ENCODE measurements at regions not wholly inside any gene's neighbourhood (a gene's known extent, or its start where the extent isn't known, plus 50 kb on each side); places are given as distances from the start of the nearest gene placed in this dataset.
A peak's percentile ranks its signal among the peaks of the same experiment; 100 is the strongest.

DNA sequence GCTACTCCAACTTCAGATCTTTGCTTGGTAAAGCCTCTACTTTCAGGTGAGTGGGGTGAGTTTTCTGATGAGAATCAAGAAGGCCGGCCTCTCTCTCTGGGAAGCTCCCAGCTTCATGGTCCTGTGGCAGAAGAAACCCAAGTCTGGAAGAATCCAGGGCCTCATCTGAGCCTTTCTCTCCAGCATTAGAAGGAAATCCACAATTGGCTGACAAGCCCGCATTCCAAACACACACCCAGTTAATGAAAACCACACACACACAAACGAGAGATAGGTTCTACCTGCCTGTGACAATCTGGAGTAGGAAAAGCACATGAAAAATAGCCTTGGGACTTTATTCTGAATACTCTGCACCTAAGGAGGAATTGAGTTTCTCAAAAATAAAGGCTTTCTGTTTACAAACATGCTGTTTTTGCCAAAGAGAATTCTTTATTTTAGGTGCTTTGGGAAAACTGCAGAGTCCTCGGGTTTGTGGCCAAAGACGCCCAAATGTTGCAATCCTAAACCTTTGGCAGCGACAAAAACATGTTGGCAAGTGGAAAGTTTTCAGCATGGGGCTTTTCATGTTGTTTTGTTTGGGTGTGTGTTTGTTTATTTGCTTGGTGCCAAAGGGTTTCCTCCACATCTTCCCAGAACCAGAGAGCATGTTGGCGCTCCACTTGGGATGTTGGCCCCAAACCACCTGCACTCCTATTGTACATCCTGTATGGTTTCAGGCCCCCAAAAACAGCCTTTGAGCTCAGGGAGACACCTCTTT lies 216.2 kb downstream of the SETD4 start:
- DNase-seq (ENCODE audit: low spot score): no peak

DNA sequence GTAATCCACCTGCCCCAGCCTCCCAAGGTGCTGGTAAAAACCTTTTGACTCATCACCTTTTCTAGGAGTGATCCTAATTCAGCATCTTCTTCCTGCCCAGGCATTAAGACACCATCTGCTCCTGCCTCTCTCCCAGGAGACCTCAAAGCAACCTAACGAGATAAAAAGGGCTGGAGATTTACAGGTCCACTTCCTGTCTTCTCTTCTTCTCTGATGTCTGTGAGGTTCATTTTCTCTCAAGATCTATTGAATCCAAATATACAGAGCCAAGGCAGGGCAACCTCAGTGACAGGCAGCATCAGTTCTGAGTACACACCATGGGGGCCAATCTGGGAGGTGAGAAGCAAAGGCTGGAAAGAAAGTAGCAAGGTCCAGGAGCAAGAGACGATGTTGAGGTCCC lies 219.4 kb downstream of the SETD4 start:
- DNase-seq (ENCODE audit: low spot score): no peak

DNA sequence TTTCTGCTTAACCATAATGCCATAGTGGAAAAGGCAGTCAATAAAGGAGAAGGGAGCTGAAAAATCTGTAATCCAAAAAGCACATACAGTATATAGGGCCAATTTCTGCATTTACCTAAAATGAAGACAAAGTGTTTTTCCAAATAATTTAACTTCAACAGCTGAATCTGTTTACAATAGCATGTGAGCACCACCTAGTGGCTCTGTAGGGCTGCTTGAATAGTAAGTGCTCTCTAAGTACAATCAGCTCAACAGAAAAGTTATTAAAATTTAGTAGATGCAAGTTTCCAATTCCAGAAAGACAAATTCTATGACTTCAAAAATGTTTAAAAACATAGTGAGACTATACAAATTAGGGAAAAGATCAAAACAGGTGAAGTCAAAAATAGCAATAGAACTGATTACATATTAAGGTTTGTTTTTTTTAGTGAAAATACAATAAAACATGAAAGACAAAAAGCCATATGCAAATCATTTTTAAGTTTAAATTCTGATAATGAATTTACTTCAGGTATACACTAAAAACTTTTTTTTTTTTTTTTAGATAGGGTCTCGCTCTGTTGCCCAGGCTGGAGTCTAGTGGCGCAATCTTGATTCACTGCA lies 220.0 kb downstream of the SETD4 start:
- peak; percentile 11 for DNase-seq (ENCODE audit: low spot score)

DNA sequence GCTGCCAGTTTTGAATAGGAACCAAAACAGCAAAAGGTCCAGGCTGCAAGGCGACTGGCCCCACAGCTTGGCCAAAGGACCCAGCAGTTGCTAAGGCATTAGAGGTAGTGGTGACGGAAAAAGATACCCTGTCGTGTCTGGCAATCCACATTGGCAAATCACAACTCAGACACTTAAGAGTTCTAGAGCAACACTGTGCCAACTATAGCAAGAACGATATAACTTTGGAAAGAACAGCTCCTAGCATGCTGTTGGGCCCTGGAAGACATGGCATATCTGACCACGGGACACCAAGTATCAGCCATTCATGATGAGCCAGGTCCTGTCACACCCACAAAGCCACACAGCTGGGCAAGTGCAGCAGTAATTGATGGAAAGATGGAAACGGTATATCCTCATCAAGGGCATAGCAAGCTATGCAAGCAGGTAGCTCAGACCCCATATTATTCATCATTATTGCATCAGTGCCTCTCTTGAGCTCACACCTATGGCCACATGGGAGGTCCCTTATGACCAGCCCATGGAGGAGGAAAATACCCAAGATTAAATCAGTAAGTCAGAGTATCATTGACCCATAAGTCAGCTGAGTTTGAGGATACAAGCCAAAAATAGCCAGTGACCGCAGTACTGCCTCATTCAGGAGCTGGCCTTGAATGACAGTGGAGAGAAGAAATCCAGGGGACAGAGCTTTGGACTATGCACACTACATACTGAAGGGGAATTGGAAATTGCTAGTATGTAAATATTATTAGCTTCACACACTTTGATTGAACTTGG lies 221.2 kb downstream of the SETD4 start:
- DNase-seq (ENCODE audit: low spot score): no peak

DNA sequence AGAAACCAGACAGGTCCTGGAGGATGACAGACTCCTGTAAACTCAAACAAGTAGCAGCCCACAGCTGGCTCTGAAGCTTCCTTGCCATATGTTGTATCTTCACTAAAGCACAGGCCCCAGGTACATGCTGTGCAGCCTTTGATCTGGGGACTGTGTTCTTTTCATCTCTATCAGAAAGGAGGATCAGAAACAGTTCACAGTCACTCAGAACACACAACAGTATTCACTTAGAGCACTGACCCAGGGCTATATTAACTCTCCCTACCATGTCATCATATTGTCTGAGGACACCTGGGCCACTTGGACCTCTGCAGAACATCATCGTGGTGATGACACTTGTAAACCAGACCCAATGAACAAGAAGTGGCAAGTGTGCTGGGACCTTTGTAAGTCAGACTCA lies 222.0 kb downstream of the SETD4 start:
- DNase-seq (ENCODE audit: low spot score): no peak

DNA sequence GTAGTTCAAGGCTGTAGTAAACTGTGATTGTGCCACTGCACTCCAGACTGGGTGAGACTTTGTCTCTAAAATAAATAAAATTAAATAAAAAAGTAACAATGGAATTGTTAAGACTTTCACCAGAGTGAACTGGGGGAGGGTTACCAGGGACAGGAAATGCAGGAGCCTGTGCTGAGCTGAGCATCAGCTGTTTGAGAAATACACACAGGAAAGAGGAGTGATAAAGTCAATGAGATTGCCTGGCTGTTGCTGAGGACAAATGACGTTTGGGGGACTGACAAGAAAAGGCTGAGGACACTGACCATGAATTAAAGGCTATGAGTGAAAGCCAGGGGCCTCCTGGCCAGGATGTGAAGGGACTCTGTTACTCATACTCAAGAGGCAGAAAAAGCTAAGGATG lies 226.3 kb downstream of the SETD4 start:
- DNase-seq (ENCODE audit: low spot score): no peak

DNA sequence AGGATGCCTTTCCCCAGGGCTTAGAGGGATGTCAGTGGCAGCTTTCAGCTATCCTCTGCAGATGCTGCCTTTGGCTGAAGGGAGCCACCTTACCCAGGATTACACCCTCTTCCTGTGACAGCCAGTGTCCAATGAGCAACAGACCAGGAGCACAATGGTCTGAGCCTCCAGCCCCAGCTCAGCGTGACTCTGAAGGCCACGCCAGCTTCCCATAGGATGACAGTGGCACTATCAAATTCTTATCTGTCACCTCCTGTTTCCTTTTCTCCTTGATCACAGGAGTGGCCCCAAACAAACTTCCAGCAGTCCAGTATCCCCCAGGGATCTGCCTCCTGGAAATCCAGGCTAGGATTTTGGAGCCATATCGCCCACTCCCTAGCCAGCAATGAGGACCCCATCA lies 226.9 kb downstream of the SETD4 start:
- DNase-seq (ENCODE audit: low spot score): no peak

DNA sequence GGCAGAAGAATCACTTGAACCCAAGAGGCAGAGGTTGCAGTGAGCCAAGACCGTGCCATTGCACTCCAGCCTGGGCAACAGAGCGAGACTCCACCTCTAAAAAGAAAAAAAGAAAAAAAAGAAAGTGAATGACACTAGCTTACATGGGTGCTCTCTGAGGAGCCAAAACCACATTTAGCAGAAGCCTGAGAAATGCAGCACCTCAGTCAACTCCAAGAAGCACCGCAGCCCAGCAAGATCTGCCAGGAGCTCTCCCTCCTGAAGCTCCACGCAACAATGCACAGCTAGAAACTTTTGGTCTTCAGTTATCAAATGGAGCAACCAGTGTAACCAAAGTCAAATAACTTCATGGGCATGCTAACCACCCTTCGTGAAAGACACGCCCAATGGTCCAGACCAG lies 229.1 kb downstream of the SETD4 start:
- no peak for DNase-seq (ENCODE audit: low spot score)

DNA sequence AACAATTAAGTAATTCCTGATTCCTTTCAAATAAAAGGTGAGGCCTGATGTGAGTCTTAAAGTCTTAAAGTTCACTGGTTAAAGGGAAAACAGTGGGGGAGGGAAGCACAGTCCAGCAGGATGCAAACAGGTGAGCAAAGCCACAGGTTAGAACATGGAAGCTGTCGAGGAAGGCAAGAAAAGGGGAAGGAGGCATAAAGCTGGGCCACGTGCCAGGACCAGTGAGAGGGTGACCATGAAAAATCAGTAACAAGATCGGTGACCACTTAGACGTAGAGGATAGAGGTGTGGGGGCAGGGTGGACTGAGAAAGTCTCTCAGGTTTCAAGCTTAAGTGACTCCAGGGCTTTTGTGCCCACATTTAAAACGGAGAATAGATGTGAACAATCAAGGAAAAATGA lies 231.3 kb downstream of the SETD4 start:
- DNase-seq (ENCODE audit: low spot score): no peak

DNA sequence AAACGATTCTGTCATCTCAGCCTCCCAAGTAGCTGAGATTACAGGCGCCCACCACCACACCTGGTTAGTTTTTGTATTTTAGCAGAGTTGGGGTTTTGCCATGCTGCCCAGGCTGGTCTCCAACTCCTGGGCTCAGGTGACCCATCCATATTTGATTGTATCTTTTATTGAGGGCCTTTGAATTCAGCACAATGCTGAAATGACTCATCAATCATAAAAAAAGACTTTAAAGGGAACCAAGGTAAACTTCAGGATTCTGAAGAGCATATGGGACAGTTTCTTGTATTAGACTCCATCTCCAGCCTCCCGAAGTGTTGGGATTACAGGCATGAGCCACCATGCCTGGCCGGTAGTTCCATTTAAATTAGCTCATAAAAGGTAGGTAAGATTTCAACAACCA lies 232.2 kb downstream of the SETD4 start:
- no peak for DNase-seq (ENCODE audit: low spot score)

DNA sequence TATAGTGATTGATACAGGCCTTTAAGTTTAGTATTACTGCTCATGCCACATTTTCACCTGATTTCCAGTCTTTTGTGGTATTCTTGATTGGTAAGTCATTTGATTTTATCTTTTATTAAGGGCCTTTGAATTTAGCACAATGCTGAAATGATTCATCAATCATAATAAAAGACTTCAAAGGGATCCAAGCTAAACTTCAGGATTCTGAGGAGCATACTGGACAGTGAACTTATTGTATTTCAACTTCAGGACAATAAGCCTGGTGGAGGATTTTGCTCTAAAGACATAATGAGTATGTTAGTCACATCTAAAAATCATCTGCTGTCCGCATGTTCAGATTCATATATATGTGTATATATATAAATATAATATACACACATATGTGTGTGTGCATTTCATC lies 233.3 kb downstream of the SETD4 start:
- no peak for DNase-seq (ENCODE audit: low spot score)

DNA sequence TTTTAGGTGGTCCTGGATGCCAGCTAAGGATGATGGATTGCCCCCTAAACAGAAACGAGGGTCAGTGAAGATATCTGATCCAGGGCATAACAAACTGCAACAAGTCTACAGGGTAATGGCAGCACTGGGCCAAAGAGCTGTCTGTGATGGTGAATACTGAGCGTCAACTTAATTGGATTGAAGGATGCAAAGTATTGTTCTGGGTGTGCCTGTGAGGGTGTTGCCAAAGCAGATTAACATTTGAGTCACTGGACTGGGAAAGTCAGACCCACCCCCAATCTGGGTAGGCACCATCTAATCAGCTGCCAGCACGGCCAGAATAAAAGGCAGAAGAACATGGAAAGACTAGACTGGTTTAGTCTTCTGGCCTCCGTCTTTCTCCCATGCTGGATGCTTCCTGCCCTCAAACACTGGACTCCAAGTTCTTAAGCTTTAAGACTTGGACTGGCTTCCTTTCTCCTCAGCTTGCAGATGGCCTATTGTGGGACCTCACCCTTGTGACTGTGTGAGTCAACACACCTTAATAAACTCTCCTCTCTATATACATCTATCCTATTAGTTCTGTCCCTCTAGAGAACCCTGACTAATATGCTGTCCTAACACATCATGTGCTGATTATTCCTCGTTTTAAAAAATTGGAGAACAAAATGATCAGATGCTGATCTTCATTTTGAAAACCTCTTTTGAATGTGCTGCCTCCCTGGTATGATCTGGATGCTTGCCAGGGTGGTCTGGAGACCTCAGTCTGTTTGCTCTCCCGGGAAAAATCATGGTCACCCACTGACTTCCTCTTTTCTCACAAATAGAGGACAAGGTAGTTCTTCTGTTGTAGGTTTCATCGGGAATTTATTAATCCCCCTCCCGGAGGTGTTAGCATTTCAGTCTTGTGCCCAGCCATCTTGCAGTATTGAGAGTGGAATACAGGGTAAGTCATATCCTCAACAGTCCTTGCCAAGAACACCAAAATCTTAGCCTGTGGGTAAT lies 234.7 kb downstream of the SETD4 start:
- no peak for DNase-seq (ENCODE audit: low spot score)

DNA sequence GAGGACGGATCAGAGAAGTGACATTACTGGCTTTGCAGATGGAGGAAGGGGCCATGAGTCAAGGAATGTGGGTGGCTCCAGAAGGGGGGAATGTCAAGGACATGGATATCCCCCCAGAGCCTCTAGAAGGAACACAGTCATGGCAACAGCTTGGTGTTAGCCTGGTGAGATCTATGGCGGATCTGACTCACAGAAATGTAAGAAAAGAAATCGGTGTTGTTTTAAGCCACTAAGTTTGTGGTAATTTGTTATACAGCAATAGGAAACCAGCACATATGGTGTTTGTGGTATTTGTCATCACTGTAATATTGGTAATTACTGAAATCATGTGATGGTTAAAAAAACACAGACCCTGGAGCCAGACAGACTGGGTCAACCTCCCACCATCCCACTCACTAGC lies 236.2 kb downstream of the SETD4 start:
- no peak for DNase-seq (ENCODE audit: low spot score)

DNA sequence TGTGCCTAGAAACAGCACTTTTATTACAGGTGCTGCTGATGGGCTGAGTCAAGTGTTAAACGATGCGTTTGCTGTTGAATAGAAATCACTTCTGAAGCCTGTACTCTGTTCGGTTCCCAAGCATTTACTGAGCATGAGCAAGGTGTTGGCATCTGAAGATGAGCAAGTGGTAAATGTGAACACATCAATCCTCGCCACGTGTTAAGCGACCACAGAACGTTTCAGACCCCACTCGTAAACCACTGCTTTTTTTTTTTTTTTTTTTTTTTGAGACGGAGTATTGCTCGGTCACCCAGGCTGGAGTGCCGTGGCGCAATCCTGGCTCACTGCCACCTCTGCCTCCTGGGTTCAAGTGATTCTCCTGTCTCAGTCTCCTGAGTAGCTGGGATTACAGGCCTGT lies 241.2 kb downstream of the SETD4 start:
- DNase-seq (ENCODE audit: low spot score): no peak

DNA sequence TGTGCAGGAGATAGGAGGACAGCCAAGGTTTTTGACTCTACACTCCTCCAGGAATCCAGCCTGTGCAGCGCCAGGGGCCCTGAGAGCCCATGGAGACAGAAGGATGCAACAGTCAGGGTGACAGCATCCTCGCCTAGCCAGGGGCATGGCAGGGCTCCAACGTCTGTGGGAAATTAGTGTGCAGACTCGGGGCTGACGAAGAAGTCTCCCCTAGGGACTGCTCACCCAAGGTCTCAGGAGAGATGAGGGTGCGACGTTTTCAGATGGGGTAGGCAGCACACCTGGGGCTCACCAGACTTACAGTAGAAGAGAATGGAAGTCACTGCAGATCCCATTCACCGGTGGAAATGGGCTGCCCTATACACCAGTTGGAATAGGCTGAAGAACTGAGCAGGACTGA lies 241.7 kb downstream of the SETD4 start:
- DNase-seq (ENCODE audit: low spot score): no peak

DNA sequence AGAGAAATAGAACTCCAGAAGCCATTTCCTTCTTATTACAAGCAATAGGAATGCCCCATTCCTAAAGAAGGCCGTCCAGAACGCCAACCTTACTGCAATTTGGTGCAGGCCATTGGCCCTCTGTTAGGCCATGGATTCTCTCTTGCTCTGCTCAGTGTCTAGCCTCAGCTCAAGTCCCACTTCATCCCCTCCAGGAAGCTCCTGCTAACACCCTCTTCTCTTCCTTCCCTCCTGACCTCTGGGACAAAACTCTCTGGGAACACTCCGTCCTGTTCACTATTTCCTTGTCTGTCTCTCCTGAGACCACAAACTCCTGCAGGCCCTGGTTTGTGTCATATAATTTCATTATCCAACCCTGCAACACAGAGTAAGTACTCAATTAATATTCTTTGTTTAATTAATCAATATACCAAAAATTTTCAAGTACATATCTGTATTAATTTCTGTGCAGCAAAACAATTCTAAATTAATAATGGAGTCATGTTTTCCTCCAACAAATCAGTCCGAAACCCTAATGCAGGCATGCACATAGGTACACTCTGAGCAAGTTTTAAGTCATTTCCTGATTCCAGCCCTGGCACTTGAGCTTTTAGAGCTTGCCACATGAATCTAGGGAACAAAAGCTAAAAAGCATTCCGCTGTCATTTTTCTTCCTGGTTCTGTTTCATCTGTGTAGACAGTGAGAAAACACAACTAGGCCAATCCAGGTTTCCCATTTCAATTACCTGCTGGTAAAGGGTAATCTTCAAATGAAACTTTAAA lies 245.3 kb downstream of the SETD4 start:
- DNase-seq (ENCODE audit: low spot score): no peak

DNA sequence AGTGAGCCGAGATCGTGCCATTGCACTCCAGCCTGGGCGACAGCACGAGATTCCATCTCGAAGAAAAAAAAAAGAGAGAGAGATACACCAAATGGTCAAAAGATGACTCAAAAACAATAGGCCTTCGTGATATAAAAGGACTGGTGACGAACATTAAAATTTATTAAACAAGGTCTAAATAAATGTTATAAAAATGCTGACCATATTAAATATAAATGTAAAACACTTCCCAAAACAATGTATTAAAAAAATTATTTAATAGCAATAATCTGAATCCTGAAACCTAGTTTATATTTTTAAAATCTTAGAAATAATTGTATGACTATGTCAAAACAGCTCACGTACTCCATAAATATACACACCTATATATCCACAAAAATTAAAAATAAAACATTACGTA lies 247.6 kb downstream of the SETD4 start:
- DNase-seq (ENCODE audit: low spot score): no peak

DNA sequence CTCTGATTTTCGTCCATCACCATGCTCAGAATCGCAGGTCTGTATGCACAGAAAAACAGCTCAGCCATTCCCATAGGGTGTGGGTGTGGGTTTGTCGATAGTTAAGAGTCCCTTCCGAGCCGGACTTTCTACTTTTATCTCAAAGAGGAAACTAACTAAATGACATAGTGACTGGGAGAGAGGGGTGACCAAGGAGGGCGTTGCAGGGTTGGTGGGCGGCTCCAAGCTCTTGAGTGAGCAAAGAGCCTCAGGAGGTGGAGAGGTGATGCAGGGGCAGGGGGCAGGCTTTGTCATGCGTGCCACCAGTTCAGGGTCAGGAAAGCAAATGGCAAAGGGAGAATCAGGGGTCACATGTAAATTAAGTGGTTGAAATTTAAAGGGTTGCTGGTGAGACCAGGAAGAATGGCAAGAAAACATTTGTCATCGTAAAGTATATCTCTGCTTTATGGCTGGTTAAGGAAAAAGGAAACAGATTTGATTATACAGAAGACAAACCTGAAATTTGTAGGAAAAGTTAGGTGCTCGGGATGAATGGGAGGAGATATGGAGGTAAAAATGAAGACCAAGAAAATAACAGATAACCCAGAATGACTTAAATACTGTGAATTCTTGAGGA lies 249.0 kb downstream of the SETD4 start:
- DNase-seq (ENCODE audit: low spot score): no peak

DNA sequence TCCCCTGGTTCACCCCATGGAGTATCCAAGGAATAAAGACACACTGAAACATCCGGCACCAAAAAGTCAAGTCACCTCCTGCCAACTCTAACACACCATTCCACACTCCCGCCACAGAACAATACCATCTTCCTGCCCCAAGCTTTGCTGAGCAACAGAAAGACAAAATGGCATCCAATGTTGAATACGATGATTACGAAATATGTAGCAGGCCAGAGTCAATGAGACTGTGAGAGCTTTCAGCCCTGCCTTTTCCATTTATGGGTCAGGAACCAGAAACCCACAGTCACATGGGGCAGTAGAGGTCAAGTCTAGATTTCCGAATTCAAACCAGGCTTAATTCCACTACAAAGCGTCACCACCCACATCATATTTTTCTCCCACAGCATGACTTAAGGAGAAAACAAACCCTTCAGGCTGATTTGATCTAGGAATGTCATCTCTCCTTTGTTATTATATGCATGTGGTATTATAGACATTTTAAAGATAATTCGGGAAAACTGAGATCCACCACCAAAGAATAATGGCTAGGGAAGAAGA lies 249.8 kb downstream of the SETD4 start:
- no peak for DNase-seq (ENCODE audit: low spot score)

DNA sequence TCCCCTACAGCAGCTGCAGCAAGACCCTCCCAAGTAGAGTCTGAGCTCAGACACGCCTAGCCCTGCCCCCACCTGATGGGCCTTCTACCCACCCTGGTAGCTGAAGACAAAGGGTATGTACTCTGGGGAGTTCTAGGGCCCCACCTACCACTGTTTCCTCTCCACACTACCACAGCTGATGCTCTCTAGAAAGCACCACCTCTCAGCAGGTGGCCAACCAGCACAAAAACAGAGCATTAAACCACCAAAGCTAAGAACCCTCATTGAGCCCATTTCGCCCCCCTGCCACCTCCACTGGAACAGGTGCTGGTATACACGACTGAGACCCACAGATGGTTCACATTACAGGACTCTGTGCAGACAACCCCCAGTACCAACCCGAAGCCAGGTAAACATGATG lies 258.9 kb downstream of the SETD4 start:
- DNase-seq (ENCODE audit: low spot score): no peak

All from germinal center (tissue), 1 donor.